GM23248 (cell line): ENCODE measurements at regions not wholly inside any gene's neighbourhood (a gene's known extent, or its start where the extent isn't known, plus 50 kb on each side); places are given as distances from the start of the nearest gene placed in this dataset.

Source experiments
- EZH2 ChIP-seq: fragments of 200-600 bp; sonication (generic); IDR thresholded peaks from 2 replicates; pipeline ENCODE4 v1.6.1; 2018; ENCODE audit warnings: antibody characterized with exemption, mild to moderate bottlenecking; ENCODE audit not compliant: insufficient read depth, poor library complexity, severe bottlenecking
- EZH2phosphoT487 ChIP-seq: fragments of 200-600 bp; sonication (generic); IDR thresholded peaks from 2 replicates; pipeline ENCODE4 v1.6.1; 2018; ENCODE audit warnings: antibody characterized with exemption, moderate library complexity, mild to moderate bottlenecking, low read depth; ENCODE audit not compliant: insufficient read depth

DNA sequence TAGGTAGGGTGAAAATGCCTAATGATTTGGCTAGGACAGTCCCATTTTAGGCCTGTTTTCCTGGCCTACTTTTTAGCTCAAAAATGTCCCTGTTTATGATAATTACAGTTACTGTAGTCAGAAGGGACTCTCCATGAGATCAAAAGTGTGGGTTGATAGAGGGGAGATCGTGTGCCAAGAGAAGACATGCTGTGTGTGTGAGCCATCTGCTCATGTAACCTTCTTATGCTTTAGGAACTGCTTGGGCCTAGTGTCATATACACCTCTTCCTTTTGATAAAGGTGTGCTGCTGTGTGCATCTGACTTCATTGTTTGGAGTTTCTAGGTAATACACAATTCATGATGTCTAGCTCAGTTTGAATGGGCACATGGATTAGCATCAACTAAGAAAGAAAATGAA is 786.5 kb downstream of the PDCD6IP start:
- no peak for TF ChIP-seq EZH2phosphoT487
- no peak for TF ChIP-seq EZH2
